Activated CD4-positive, alpha-beta memory T cell treated with anti-CD3 and anti-CD28 coated beads for 36 hours (primary cell): ENCODE measurements at regions not wholly inside any gene's neighbourhood (a gene's known extent, or its start where the extent isn't known, plus 50 kb on each side); places are given as distances from the start of the nearest gene placed in this dataset.
"Not testable (repeated sequence)": the region's sequence is repeated elsewhere in the genome, so short reads cannot be mapped to it uniquely, and the experiment has no call there.

Source experiments
- CTCF ChIA-PET: fragments of 350-600 bp; sonication (Branson Sonifier 250); formaldehyde crosslinking; loops from one replicate; lab custom pipeline; 2021; ENCODE audit warnings: antibody characterized with exemption, inconsistent platforms; lab: Charles Lee
- POLR2A ChIA-PET: fragments of 350-600 bp; sonication (Branson Sonifier 250); formaldehyde crosslinking; loops from one replicate; lab custom pipeline; 2021; ENCODE audit warnings: antibody characterized with exemption; lab: Charles Lee
- DNase-seq: peaks from one replicate; pipeline ENCODE4 v3.0.0-alpha.2; 2020
- H3K27ac Mint-ChIP-seq: one replicate; pipeline ENCODE4 v1.8.0; 2021; ENCODE audit warnings: mixed read lengths
- H3K27me3 Mint-ChIP-seq: one replicate; pipeline ENCODE4 v1.8.0; 2021; ENCODE audit warnings: mixed read lengths
- H3K36me3 Mint-ChIP-seq: one replicate; pipeline ENCODE4 v1.8.0; 2021; ENCODE audit warnings: mixed read lengths
- H3K4me1 Mint-ChIP-seq: one replicate; pipeline ENCODE4 v1.8.0; 2021; ENCODE audit warnings: low read depth, mixed read lengths
- H3K4me3 Mint-ChIP-seq: one replicate; pipeline ENCODE4 v1.8.0; 2021; ENCODE audit warnings: mild to moderate bottlenecking, mixed read lengths
- H3K9me3 Mint-ChIP-seq: one replicate; pipeline ENCODE4 v1.8.0; 2021; ENCODE audit warnings: mixed read lengths
- intact Hi-C: fragments of 100-400 bp; cut with micrococcal nuclease; formaldehyde crosslinking; loops from one replicate; pipeline ENCODE4 v1.15.1; 2023

- DNase-seq, result no peak
- Mint-ChIP-seq H3K27ac (no peak overlapping the region), H3K4me1 (no peaks in the 10 kb centered on the region), H3K36me3 (peaks cover 8% of the 10 kb centered on the region), H3K4me3 (no peak overlapping the region), H3K9me3 (peaks cover 13% of the 10 kb centered on the region), H3K27me3 (peaks cover 31% of the 10 kb centered on the region)
- ChIA-PET CTCF (no interaction called here), POLR2A (no interaction called here)
- intact Hi-C loops, result no loop called here
Observed at GRCh38 chr7:149655784-149656183, 117.6 kb downstream of the ZNF467 start.

GRCh38 chr7:149654588-149654987 lies 118.8 kb downstream of the ZNF467 start:
- Mint-ChIP-seq H3K27ac (no peak overlapping the region), H3K9me3 (peaks cover 13% of the 10 kb centered on the region), H3K36me3 (peaks cover 8% of the 10 kb centered on the region), H3K27me3 (peaks cover 30% of the 10 kb centered on the region), H3K4me3 (no peak overlapping the region), H3K4me1 (no peaks in the 10 kb centered on the region)
- ChIA-PET CTCF (no interaction called here), POLR2A (no interaction called here)
- no peak for DNase-seq
- intact Hi-C loops, result no loop called here

- DNase-seq, intact Hi-C loops, H3K4me1 Mint-ChIP-seq, H3K27ac Mint-ChIP-seq, H3K4me3 Mint-ChIP-seq, H3K36me3 Mint-ChIP-seq, POLR2A ChIA-PET: not testable (repeated sequence)
- peaks cover 13% of the 10 kb centered on the region for H3K9me3 Mint-ChIP-seq
- CTCF ChIA-PET, result interaction anchor here (0.6 to 1.4 kb wide), 5 partner anchors 11 to 592 kb away, joined by 3 to 5 read pairs (median 4); no protein-coding TSS in a partner anchor
- peaks cover 43% of the 10 kb centered on the region for H3K27me3 Mint-ChIP-seq
Observed at GRCh38 chr7:149650190-149650589, 123.2 kb downstream of the ZNF467 start.

- Mint-ChIP-seq H3K36me3 (no peaks in the 10 kb centered on the region), H3K9me3 (no peaks in the 10 kb centered on the region), H3K4me1 (no peaks in the 10 kb centered on the region), H3K27me3 (peaks cover 14% of the 10 kb centered on the region), H3K4me3 (no peak overlapping the region), H3K27ac (no peak overlapping the region)
- intact Hi-C loops, result no loop called here
- no peak for DNase-seq
- POLR2A ChIA-PET, result no interaction called here
- CTCF ChIA-PET, result no interaction called here
Observed at GRCh38 chr7:149644754-149645153, 128.6 kb downstream of the ZNF467 start.

GRCh38 chr7:149642589-149642988 lies 130.8 kb downstream of the ZNF467 start:
- no peaks in the 10 kb centered on the region for H3K36me3 Mint-ChIP-seq
- H3K27me3 Mint-ChIP-seq, result peaks cover 16% of the 10 kb centered on the region
- no peak overlapping the region for H3K4me3 Mint-ChIP-seq
- intact Hi-C loops, result no loop called here
- H3K4me1 Mint-ChIP-seq, result no peaks in the 10 kb centered on the region
- ChIA-PET CTCF (interaction anchor here (0.6 to 1.4 kb wide), 2 partner anchors 20 to 333 kb away, joined by 3 to 4 read pairs; no protein-coding TSS in a partner anchor), POLR2A (no interaction called here)
- H3K27ac Mint-ChIP-seq, result no peak overlapping the region
- DNase-seq, result no peak
- no peaks in the 10 kb centered on the region for H3K9me3 Mint-ChIP-seq

GRCh38 chr7:149638566-149639320 lies 134.6 kb downstream of the ZNF467 start:
- ChIA-PET POLR2A (no interaction called here), CTCF (interaction anchor here (1.3 kb wide), 1 partner anchor 14 kb away, joined by 4 read pairs; no protein-coding TSS in a partner anchor)
- intact Hi-C loops, result no loop called here

GRCh38 chr7:149637911-149638565 lies 135.3 kb downstream of the ZNF467 start:
- CTCF ChIA-PET, result interaction anchor here (1.3 kb wide), 1 partner anchor 14 kb away, joined by 4 read pairs; no protein-coding TSS in a partner anchor
- POLR2A ChIA-PET, result no interaction called here
- Mint-ChIP-seq H3K27ac (no peak overlapping the region), H3K9me3 (no peaks in the 10 kb centered on the region), H3K4me1 (no peaks in the 10 kb centered on the region), H3K4me3 (no peak overlapping the region), H3K27me3 (peaks cover 14% of the 10 kb centered on the region), H3K36me3 (no peaks in the 10 kb centered on the region)
- intact Hi-C loops, result no loop called here
- DNase-seq, result no peak

More at GRCh38 chr7:149638566-149639320, 134.6 kb downstream of the ZNF467 start:
- Mint-ChIP-seq H3K27ac (no peak overlapping the region), H3K9me3 (no peaks in the 10 kb centered on the region), H3K27me3 (peaks cover 12% of the 10 kb centered on the region), H3K4me1 (no peaks in the 10 kb centered on the region), H3K36me3 (no peaks in the 10 kb centered on the region), H3K4me3 (no peak overlapping the region)
- no peak for DNase-seq

GRCh38 chr7:149635561-149636329 lies 137.6 kb downstream of the ZNF467 start:
- no peak for DNase-seq
- Mint-ChIP-seq H3K27ac (no peak overlapping the region), H3K4me3 (no peak overlapping the region), H3K27me3 (peaks cover 14% of the 10 kb centered on the region), H3K4me1 (no peaks in the 10 kb centered on the region), H3K36me3 (no peaks in the 10 kb centered on the region), H3K9me3 (no peaks in the 10 kb centered on the region)
- ChIA-PET CTCF (interaction anchor here (1.2 kb wide), 1 partner anchor 10 kb away, joined by 7 read pairs; no protein-coding TSS in a partner anchor), POLR2A (no interaction called here)
- intact Hi-C loops, result no loop called here

- Mint-ChIP-seq H3K36me3 (no peaks in the 10 kb centered on the region), H3K27me3 (peaks cover 14% of the 10 kb centered on the region), H3K27ac (no peak overlapping the region), H3K4me3 (no peak overlapping the region), H3K9me3 (no peaks in the 10 kb centered on the region), H3K4me1 (no peaks in the 10 kb centered on the region)
- POLR2A ChIA-PET, result no interaction called here
- CTCF ChIA-PET, result interaction anchor here (1.3 kb wide), 1 partner anchor 10 kb away, joined by 5 read pairs; no protein-coding TSS in a partner anchor
- intact Hi-C loops, result no loop called here
- no peak for DNase-seq
Observed at GRCh38 chr7:149633976-149634945, 136.7 kb upstream of the ZNF746 start.

GRCh38 chr7:149628361-149629149 lies 130.9 kb upstream of the ZNF746 start:
- CTCF ChIA-PET, H3K27ac Mint-ChIP-seq, H3K4me3 Mint-ChIP-seq, H3K9me3 Mint-ChIP-seq, H3K4me1 Mint-ChIP-seq, DNase-seq, H3K27me3 Mint-ChIP-seq, POLR2A ChIA-PET, H3K36me3 Mint-ChIP-seq: not testable (repeated sequence)
- intact Hi-C loops, result loop anchor here (10.0 kb wide), 1 partner anchor 504 kb away; the partner anchor contains the start of gene ZNF425
